ENCODE measurements at regions not wholly inside any gene's neighbourhood (a gene's known extent, or its start where the extent isn't known, plus 50 kb on each side); places are given as distances from the start of the nearest gene placed in this dataset.

- H3K27ac ChIP-seq (replicated peaks), result no peak overlapping the region
- no peak for TF ChIP-seq SPI1 (IDR thresholded peaks at IDR 0.05; ENCODE audit: borderline replicate concordance, low read depth)
- no peak for TF ChIP-seq POLR2AphosphoS5 (IDR thresholded peaks at IDR 0.05; ENCODE audit: low read depth)
- TF ChIP-seq REST (IDR thresholded peaks at IDR 0.05; ENCODE audit: insufficient replicate concordance, low read depth), result no peak
- TF ChIP-seq, protein P1, sequence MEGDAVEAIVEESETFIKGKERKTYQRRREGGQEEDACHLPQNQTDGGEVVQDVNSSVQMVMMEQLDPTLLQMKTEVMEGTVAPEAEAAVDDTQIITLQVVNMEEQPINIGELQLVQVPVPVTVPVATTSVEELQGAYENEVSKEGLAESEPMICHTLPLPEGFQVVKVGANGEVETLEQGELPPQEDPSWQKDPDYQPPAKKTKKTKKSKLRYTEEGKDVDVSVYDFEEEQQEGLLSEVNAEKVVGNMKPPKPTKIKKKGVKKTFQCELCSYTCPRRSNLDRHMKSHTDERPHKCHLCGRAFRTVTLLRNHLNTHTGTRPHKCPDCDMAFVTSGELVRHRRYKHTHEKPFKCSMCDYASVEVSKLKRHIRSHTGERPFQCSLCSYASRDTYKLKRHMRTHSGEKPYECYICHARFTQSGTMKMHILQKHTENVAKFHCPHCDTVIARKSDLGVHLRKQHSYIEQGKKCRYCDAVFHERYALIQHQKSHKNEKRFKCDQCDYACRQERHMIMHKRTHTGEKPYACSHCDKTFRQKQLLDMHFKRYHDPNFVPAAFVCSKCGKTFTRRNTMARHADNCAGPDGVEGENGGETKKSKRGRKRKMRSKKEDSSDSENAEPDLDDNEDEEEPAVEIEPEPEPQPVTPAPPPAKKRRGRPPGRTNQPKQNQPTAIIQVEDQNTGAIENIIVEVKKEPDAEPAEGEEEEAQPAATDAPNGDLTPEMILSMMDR (IDR thresholded peaks at IDR 0.05; ENCODE audit: insufficient read depth, low read length), result no peak
- TF ChIP-seq GABPA (IDR thresholded peaks at IDR 0.05; ENCODE audit: low read depth), result no peak
- no peak for DNase-seq (ENCODE audit: low read depth in 1 of 2, low spot score in 1 of 2)
- no peak overlapping the region for H3K4me3 ChIP-seq (replicated peaks; ENCODE audit: insufficient read depth, low read length)
- H3K27me3 ChIP-seq (ENCODE audit: insufficient read depth, poor library complexity, severe bottlenecking), result no peaks in the 10 kb centered on the region
Observed at GRCh38 chr4:107255114-107255513, 219.0 kb upstream of the DKK2 start.

DNA sequence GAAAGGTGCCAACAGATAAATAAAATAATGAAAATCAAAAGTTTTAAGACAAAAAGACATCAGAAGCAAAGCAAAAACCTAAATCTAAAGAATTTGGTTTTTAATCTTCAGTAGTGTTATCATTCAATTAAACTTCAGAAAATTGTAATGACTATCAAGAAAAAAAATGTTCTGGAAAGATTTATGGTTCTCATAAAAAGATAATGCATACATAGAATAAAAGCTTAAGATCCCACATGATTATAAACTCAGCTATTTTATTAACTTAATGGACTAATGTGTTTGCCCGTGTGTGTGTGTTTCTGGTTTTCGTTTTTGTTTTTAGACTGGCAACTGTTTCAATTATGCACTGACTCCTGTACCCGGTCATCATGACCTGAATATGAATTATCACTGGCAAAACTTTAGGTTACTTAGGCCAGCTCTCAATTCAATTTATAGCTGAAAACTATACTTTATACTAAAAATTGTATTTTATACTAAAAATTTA is 217.5 kb upstream of the DKK2 start:
- no peak for DNase-seq (ENCODE audit: low read depth in 1 of 2, low spot score in 1 of 2)
- TF ChIP-seq POLR2AphosphoS5 (IDR thresholded peaks at IDR 0.05; ENCODE audit: low read depth) (no peak), GABPA (IDR thresholded peaks at IDR 0.05; ENCODE audit: low read depth) (no peak), REST (IDR thresholded peaks at IDR 0.05; ENCODE audit: insufficient replicate concordance, low read depth) (no peak), SPI1 (IDR thresholded peaks at IDR 0.05; ENCODE audit: borderline replicate concordance, low read depth) (no peak)
- TF ChIP-seq, protein P1 (IDR thresholded peaks at IDR 0.05; ENCODE audit: insufficient read depth, low read length), result no peak
- Histone ChIP-seq H3K4me3 (replicated peaks; ENCODE audit: insufficient read depth, low read length) (no peak overlapping the region), H3K27me3 (ENCODE audit: insufficient read depth, poor library complexity, severe bottlenecking) (no peaks in the 10 kb centered on the region), H3K27ac (replicated peaks) (no peak overlapping the region)

DNA sequence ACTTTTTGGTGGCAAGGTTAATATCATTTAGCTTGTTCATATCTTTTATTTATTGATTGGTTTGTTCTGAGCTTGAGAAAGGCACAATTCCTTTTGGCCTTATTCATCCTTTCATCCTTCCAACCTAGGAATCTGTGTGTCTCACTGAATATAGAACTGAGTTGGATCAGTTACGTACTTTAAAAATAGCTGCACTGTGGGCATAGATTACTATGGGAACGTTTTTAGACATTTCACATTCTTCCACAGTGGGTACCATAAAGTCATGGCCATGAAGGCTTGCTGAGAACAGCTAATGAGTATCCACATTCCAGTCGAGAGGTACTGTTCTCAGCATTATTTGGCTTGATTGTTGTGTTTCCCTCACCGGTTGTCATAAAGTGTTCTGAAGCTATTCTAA is 217.0 kb upstream of the DKK2 start:
- H3K27me3 ChIP-seq (ENCODE audit: insufficient read depth, poor library complexity, severe bottlenecking), result no peaks in the 10 kb centered on the region
- no peak for DNase-seq (ENCODE audit: low read depth in 1 of 2, low spot score in 1 of 2)
- TF ChIP-seq REST (IDR thresholded peaks at IDR 0.05; ENCODE audit: insufficient replicate concordance, low read depth) (no peak), SPI1 (IDR thresholded peaks at IDR 0.05; ENCODE audit: borderline replicate concordance, low read depth) (no peak)
- TF ChIP-seq, protein P1 (IDR thresholded peaks at IDR 0.05; ENCODE audit: insufficient read depth, low read length), result no peak
- H3K27ac ChIP-seq (replicated peaks), result no peak overlapping the region
- no peak overlapping the region for H3K4me3 ChIP-seq (replicated peaks; ENCODE audit: insufficient read depth, low read length)
